HG02610 (cell line): ENCODE measurements at regions not wholly inside any gene's neighbourhood (a gene's known extent, or its start where the extent isn't known, plus 50 kb on each side); places are given as distances from the start of the nearest gene placed in this dataset.

ENCODE experiments used
- ATAC-seq: cut with Tn5 transposase; IDR thresholded peaks from one replicate; pipeline ENCODE4 v1.9.1; 2021; ENCODE audit warnings: mild to moderate bottlenecking, moderate library complexity; ENCODE audit not compliant: unreplicated experiment

DNA sequence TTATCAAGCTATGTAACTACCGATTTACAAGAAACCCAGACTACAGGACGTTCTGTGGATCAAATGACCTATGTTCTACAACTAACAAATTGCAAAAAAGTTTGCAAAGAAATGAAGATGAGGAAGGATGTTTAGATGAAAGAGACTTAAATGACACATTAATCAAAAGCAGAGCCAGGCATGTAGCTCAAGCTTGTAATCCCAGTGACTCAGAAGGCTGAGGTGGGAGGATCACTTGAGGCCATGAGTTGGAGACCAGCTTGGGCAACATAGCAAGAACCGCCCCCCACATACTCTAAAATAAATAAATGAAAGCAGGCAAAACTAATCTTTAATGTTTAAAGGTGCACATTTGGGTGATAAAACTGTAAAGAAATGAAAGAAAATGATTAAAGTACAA is 331.9 kb downstream of the BTG1 start:
- no peak for ATAC-seq

DNA sequence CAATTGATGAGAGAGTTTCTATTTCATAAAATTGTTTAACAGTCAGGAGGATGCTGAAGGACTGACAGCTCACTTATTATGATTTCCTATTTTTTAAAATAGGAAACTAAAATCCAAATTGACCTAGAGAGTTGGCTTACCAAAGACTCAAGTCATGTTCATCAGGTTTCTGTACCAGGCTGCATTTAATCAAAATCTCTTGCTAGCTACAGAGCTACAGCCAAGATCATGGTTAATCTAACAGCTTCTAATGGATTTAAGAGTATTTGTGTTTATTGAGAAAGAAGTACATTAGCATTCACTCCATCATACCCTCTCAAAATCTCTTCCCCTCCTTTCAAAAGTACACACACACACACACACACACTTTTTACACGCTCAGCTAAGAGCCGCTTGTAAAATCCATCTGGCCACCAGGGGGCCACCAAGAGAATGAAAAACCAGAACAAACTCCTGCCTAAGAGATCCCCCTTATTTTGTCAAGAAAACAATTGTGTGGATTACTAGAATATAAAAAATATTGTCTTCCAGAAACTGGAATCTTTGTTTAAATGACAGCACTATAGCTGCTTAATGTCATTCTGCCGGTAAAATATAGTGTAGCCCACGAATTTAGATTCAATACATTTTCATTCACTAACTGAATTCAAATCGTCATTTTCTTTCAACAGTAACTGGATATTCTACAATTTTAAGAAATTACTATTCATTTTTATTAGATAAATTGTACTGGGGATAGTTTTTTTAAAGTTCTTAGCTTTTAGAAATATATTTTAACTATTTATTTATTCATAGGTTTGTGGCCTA is 334.0 kb downstream of the BTG1 start:
- ATAC-seq: peak; percentile 75

DNA sequence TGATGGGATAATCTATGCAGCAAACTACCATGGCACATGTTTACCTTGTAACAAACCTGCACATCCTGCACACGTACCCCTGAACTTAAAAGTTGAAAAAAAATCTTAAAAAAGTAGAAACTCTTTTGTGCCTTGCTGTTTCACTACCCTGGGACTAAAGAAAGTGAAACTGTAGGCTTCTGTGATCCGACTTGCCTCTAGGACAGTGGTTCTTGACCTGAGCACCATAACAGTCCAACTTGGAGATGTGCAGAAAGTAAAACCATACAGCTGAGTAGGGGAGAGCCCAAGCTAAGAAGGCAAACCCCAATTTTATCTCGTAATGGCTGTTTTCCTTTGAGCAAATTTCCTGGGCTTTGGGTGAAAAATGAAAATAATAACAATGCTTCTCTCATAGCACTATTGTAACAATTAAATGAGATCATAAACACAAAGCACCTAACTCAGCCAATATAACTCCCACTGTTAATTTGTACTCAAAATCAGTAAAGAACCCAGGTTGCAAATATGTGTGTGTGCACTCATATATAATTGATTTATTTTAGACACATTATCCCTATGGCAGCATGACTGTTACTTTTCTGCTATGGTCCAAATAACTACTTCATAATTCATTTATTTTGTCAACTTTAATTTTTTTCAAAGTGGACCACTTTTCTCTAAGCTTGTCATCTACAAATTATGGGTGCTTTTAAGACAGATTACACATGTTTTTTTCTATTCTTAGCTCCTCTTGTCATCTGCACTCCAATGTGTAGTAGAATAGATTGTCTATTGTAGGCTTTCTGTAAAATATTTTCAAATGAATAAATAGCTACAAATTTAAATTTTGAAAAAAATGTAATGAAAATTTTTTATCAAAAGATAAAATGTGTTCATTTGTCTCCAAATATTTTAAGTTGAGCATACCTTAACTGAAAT is 334.9 kb downstream of the BTG1 start:
- no peak for ATAC-seq

DNA sequence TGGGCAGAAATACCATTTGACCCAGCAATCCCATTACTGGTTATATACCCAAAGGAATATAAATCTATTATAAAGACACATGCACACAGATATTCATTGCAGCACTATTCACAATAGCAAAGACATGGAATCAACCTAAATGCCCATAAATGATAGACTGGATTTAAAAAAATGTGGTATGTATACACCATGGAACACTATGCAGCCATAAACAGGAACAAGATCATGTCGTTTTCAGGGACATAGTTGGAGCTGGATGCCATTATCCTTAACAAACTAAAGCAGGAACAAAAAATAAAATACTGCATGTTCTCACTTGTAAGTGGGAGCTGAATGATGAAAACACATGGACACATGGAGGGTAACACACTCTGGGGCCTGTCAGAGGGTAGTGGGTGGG is 335.6 kb downstream of the BTG1 start:
- no peak for ATAC-seq

DNA sequence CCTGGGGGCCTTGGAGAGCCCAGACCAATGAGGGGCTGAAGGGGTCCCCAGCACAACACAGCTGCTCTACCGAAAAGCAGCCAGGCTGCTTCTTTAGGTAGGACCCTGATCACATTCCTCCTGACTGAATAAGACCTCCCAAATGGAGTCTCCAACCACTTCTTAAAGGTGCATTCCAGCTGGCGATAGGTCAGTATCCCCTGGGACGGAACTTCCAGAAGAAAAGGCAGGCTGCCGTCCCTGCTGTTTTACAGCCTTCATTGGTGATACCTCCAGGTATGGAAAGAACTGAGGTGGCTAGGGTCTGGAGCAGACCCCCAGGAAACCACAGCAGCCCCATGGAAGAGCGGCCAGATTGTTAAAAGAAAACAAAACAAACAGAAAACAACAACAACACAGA is 340.6 kb downstream of the BTG1 start:
- no peak for ATAC-seq

DNA sequence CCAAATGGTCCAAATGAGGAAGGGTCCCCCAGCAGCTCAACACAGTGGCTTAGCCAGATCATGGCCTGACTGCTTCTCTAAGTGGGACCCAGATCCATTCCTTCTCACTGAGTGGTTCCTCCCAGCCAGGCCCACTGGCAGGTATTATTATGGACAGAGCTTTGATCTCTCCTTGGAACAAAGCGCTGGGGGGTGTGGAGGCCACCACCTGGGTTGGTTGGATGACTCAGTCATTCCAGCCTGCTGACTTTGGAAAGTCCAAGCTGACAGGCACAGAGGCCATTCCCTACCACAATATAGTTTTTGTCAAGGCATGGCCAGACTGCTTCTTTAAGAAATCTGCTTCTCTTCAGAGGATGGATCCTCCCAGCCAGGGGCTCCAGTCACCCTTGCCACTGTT is 341.1 kb downstream of the BTG1 start:
- ATAC-seq: no peak

DNA sequence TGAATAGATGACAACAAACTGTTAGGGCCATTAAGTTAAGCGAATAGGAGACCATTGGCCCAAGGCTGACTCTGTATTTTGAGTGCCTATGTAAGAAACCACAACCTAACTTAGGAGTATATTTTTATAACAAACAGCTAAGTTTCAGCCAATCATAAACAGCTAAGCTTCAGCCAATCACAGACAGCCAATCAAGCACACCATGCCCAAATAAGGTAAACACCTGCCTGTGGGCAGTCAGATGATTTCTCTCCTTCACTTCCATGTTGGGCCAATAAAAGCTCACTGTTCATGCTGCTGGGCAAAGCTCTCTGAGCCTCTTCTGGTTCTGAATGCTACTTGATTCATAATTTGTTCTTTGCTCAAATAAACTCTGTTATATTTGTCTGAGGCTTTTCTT is 344.6 kb downstream of the BTG1 start:
- ATAC-seq: no peak

DNA sequence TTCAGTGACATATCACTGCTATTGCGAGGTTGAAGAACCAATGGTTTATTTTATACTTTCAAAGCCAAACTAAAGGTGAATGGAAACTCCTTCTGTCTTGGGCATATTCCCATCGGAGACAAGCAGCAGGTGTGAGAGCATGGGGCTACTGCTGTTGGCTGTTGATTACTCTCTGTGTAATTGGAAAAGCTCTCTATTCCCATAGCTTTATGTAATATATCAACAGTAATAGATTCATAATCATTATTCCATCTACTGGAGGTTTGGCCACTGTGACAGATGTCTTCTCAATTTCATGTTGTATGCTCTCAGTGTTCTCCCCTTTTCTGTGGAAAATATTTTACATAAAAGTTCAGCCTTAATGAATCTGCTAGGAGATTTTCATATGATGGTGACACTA is 352.0 kb downstream of the BTG1 start:
- ATAC-seq: no peak

DNA sequence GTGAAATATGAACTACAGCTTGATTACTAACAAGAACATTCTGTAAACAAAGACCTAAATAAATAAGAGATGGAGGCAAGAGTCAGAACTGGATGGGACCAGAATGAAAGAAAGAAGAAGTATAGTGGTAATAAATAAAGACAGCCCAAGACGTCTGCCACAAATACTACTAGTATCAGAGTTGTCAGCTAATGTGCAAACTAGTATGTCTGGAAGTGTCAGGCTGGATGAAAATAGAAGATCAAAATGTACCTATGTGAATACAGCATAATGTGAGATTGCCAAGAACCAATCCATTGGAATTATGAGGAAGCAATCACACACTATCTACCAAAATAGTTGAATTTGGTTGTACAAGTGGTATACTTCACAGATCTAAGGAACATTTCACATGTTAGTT is 353.0 kb downstream of the BTG1 start:
- no peak for ATAC-seq

DNA sequence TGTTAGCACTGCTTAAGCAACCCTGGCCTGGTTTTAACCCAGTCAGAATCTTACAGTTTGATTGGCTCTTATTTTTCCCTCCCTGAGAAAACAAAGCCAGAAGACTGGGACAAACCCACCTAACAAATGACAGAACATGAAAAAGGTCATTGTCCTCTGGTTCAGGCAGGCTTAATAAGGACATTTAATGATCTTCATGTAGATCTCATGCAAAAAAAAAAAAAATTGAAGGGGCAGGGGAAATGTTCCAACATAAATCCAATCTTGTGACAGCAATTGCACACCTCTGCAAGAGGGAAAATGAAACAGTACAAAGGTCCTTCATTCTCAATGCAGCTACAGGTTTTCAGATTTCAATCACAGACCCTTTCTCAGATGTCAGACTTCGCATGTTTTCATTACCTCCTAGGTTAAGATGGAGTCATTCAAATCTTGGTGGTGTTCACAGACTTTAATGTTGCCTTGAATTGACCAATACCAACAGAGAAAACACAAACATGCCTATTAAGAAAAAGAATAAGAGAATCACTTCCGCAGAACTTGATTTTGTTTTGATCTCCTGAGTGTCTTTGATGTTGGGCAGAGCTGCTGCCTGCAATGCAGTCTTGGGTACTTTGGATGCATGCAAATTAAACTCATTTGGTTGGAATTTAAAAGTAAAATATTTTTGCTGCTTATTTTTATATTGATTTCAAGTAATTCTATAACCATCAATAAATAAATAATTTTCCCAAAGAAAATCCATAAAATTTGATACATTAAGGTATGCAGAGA is 359.0 kb downstream of the BTG1 start:
- ATAC-seq: no peak

DNA sequence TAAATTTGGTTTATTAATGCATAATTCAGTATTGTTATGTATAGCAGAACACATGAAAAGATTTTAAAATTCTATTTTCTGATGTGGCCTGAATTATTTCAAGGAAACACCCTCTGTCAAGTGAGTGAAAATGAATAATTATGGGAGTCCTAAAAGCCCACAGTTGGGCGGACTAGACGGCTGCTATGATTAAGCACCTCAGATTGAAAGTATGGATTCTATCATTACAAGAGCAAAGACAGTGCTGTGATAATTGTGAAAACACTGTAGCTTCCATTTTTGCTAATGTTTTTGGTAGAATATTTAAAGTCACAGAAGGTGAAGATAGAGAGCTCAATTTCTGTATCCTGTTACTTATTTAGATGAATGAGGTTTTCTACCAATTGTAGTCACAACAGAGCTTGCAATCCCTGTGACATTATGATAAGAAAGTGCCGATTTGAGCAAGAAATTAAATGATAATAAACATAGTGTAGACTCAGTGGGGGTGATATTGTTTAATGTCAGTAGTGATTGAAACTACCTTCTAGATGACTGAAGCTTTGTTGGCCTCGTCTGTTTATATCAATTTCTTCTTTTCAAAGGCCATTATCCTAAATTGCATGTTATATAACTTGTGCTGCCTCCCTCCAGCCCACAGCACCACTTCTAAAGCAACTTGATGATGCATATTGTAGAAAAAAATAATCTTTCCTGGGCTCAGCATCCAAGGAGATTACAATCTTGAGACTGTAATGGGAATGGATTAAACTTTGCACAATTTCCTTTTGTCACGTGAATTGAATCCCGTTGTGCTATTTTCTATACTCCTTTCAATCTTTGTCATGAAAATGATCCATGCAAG is 359.8 kb downstream of the BTG1 start:
- no peak for ATAC-seq

DNA sequence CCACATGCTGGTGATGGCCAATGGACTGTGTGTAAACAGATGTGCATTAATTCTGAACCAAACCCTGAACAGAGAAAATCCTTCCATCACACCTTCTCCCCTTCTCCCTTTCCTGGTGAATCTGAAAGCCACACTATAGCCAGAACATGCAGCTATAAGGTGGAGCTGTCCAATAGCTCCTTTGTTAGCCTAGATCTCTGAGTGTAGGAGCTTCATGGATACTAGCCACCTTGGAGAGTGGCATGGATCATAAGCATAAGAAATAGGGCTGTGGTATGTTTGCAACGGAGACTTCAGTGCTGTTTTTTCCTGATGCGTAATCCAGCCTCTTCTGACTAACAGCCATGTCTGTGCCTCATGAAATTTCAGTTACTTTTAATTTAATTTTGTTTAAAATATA is 364.5 kb downstream of the BTG1 start:
- ATAC-seq: no peak

DNA sequence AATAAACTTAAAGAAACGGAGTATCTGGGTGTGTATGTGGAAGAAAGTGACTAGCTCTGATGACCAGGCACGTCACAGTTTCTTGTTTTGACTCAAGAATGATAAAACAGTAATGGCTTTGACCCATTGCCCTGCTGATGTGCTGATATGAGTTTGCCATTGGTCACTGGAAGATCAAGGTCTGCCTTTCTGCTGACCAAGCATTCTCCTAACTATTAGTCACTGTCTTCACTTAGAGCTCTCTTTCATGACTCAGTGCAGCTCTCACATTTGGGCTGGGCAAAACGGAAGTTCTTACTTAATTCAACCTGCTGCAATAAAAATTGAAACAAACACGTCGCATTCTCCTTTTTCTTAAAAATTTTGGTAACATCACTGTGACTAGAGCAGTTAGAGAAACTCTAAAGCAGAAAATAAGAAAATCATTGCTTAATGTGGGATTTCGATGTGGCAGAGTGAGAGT is 366.7 kb downstream of the BTG1 start:
- peak; percentile 98 for ATAC-seq

DNA sequence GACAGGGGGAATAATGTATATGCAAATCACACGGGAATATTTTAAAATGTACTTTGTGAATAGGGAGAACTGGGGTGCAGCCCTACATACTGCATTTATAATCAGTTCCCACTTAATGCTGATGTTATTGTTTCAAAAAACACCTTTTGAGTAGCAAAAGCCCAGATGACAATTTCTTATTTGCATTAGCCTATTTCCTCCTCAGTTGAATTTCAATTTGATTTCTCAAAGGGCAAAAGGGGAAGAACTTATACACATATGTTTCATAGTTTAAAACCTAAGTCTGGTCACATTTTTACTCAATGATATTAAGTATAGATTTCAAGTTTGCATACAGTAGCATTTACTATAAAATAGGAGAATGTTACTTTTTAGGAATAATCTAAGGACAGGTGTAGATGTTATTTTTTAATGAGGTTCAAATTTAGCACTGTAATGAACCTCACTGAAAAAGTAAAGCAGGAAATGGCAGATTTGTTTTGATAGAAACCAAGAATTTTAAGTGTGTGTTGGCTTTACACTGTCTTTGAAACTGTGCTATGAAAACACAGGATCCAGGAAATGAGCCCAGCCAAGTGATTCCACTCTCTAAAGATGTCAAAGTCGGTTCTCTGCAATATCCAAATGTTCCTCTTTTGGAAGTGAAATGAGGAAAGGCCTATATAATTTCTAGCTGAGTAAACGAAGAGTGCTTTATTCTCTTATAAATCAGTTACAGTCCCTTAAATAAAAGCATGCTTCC is 367.4 kb downstream of the BTG1 start:
- ATAC-seq: peak; percentile 34

DNA sequence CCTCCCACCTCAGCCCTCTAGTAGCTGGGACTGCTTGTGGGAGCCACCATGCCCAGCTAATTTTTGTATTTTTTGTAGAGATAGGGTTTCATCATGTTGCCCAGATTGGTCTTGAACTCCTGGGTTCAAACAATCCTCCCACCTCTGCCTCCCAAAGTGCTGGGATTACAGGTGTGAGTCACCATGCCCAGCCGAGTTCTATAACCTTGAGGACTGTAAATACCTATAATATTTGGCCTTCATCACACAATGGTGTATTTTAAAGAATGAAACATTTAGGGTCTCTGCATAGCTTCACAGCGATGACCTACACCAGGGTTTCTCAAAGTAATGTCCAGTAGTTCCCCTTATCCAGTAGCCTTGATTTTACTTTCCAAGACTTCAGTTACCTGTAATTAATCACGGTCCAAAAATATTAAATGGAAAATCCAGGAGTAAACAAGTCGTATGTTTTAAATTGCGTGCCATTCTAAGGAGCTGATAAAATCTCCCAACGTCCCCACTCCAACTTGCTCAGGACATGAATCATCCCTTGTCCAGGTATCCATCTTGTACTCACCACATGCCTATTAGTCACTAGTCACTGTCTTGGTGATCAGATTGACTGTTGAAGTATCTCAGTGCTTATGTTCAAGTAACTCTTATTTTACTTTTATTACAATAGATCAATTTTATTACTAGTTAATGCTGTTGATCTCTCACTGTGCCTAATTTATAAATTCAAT is 368.2 kb downstream of the BTG1 start:
- no peak for ATAC-seq

DNA sequence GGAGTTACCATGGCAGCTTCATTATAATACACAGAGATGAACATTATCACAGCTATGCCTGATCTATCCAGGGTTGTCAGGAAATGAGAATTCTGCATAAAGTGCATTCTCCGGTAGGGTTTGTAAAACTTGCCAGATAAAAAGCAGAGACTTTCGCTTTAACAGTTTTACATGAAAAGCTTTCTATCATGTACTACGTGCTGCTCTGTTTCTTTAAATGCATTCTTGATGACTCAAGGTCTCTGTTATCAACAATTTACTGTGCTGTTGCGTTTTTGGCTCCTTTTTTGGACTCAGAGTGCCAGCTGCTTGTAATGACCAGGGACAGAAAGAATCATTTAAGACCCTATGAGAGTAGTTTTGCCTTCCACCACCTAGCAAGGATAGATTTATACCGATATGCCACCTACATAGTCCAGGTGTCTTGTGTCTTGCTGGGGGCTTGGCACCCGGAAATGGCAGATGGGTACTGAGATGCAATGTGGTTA is 371.2 kb downstream of the BTG1 start:
- ATAC-seq: no peak

DNA sequence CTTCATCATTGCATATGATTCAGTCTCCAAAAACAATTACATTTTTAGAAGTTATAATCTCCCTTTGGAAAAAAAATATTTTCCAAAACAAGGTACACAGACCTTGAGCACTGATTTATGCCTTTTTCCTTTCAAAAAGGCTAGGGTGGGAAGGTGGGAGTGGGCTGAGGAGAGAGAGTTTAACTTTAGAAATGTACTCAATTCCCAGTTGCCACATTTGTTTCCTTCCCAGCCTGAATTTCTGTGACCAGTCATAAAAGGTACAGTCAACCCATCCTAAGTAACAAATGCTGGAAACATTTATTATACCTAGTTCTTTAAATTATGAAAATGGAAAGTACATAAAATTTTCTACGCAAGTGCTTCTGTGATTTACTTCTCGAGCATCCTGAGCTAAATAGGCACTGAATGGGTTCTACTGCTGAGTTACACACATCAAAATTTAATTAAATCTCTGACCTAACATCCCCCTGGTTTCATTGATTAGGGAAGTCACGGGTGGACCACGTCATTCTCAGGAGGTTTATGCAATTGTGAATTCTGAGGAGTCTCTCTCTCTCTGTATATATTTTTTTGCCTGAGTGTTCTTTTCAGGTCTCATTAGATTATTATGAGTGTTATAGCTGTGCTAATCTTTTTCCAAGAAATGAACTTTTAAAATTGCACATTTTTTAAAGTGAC is 371.8 kb downstream of the BTG1 start:
- no peak for ATAC-seq

DNA sequence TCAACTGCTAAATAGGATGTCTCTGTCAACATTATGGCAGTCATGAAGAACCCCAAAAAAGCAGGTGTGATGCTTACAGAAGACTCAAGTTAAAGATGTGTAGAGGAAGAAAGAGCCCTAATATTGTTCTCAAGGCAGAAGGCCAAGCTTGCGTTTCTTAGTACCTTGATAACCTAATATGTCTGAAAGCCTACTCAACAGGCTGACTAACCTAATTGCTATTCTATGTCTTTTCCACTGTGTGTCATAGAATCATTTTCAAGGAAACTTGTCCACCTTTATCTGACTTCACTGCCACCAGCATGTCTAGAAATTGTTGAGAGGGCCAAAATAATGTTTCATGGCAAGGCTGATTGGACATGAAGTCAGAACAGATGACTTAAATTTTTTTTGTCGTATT is 373.2 kb downstream of the BTG1 start:
- no peak for ATAC-seq
